Transverse colon (tissue), 4 donors: ENCODE measurements at regions not wholly inside any gene's neighbourhood (a gene's known extent, or its start where the extent isn't known, plus 50 kb on each side); places are given as distances from the start of the nearest gene placed in this dataset.

Experiments
- CTCF ChIP-seq, 5 experiments: fragments of 200-600 bp in 3 of 5; fragments of 450-650 bp in 2 of 5; sonication (generic) in 3 of 5; IDR thresholded peaks; 1 replicate in 2 of 5; 2 replicates in 3 of 5; pipeline ENCODE4 v1.5.1; 2016 to 2017; ENCODE audit warnings: antibody characterized with exemption in 5 of 5, inconsistent platforms in 3 of 5, mild to moderate bottlenecking in 2 of 5, moderate library complexity in 1 of 5
- EP300 ChIP-seq: sonication (generic); formaldehyde crosslinking; IDR thresholded peaks from one replicate; pipeline ENCODE4 v1.6.1; 2017; ENCODE audit warnings: antibody characterized with exemption, low read depth
- POLR2AphosphoS5 ChIP-seq, 3 donors: sonication (generic); formaldehyde crosslinking; IDR thresholded peaks; one replicate each; pipeline ENCODE4 v1.6.1; 2016; ENCODE audit warnings: antibody characterized with exemption in 3 of 3

GRCh38 chr12:46702581-46703344 is 123.0 kb downstream of the SLC38A4 start:
- TF ChIP-seq CTCF (IDR thresholded peaks at IDR 0.05): no peak
- TF ChIP-seq EP300: no peak
- TF ChIP-seq POLR2AphosphoS5 (IDR thresholded peaks at IDR 0.05): no peak
